ENCODE measurements at regions not wholly inside any gene's neighbourhood (a gene's known extent, or its start where the extent isn't known, plus 50 kb on each side); places are given as distances from the start of the nearest gene placed in this dataset.

GRCh38 chr7:119694506-119694905, 578.5 kb upstream of the KCND2 start:
- no peak overlapping the region for H3K4me3 Mint-ChIP-seq
- H3K27ac Mint-ChIP-seq = no peak overlapping the region
- intact Hi-C loops (cut with micrococcal nuclease) = no loop called here
- no peak for ATAC-seq (ENCODE audit: low read depth)
- ChIA-PET CTCF (no interaction called here), POLR2A (no interaction called here)
- H3K9me3 Mint-ChIP-seq = peaks cover 7% of the 10 kb centered on the region
- no peaks in the 10 kb centered on the region for H3K4me1 Mint-ChIP-seq
- DNase-seq = no peak
- H3K27me3 Mint-ChIP-seq = no peaks in the 10 kb centered on the region
- H3K36me3 Mint-ChIP-seq (ENCODE audit: low read depth) = no peaks in the 10 kb centered on the region
- TF ChIP-seq CTCF (IDR thresholded peaks at IDR 0.05) = no peak

- Mint-ChIP-seq H3K27ac (no peak overlapping the region), H3K36me3 (ENCODE audit: low read depth) (no peaks in the 10 kb centered on the region), H3K9me3 (peaks cover 7% of the 10 kb centered on the region), H3K4me1 (no peaks in the 10 kb centered on the region), H3K27me3 (no peaks in the 10 kb centered on the region), H3K4me3 (no peak overlapping the region)
- no peak for DNase-seq
- no peak for ATAC-seq (ENCODE audit: low read depth)
- intact Hi-C loops (cut with micrococcal nuclease) = no loop called here
- TF ChIP-seq CTCF (IDR thresholded peaks at IDR 0.05) = no peak
- CTCF ChIA-PET = no interaction called here
- POLR2A ChIA-PET = no interaction called here
These were observed 576.6 kb upstream of the KCND2 start for GRCh38 chr7:119696336-119696735.

GRCh38 chr7:119703895-119704294, 569.1 kb upstream of the KCND2 start:
- Mint-ChIP-seq H3K4me1 (no peaks in the 10 kb centered on the region), H3K27ac (no peak overlapping the region), H3K9me3 (peaks cover 2% of the 10 kb centered on the region), H3K36me3 (ENCODE audit: low read depth) (no peaks in the 10 kb centered on the region), H3K4me3 (no peak overlapping the region), H3K27me3 (no peaks in the 10 kb centered on the region)
- ATAC-seq (ENCODE audit: low read depth) (no peak), DNase-seq (no peak)
- POLR2A ChIA-PET = no interaction called here
- no peak for TF ChIP-seq CTCF (IDR thresholded peaks at IDR 0.05)
- intact Hi-C loops (cut with micrococcal nuclease) = no loop called here
- CTCF ChIA-PET = no interaction called here

GRCh38 chr7:119706608-119707007, 566.4 kb upstream of the KCND2 start:
- ATAC-seq (ENCODE audit: low read depth) = no peak

GRCh38 chr7:119708891-119709290, 564.1 kb upstream of the KCND2 start:
- intact Hi-C loops (cut with micrococcal nuclease) = no loop called here
- ATAC-seq (ENCODE audit: low read depth) = no peak
- no peak for TF ChIP-seq CTCF (IDR thresholded peaks at IDR 0.05)

More at GRCh38 chr7:119706608-119707007, 566.4 kb upstream of the KCND2 start:
- intact Hi-C loops (cut with micrococcal nuclease) = no loop called here
- ChIA-PET POLR2A (no interaction called here), CTCF (no interaction called here)
- no peak for DNase-seq
- Mint-ChIP-seq H3K27me3 (no peaks in the 10 kb centered on the region), H3K9me3 (peaks cover 2% of the 10 kb centered on the region), H3K4me3 (no peak overlapping the region), H3K27ac (no peak overlapping the region), H3K4me1 (no peaks in the 10 kb centered on the region), H3K36me3 (ENCODE audit: low read depth) (no peaks in the 10 kb centered on the region)
- no peak for TF ChIP-seq CTCF (IDR thresholded peaks at IDR 0.05)

More at GRCh38 chr7:119708891-119709290, 564.1 kb upstream of the KCND2 start:
- H3K36me3 Mint-ChIP-seq (ENCODE audit: low read depth) = no peaks in the 10 kb centered on the region
- no peak overlapping the region for H3K4me3 Mint-ChIP-seq
- ChIA-PET CTCF (no interaction called here), POLR2A (no interaction called here)
- H3K27me3 Mint-ChIP-seq = no peaks in the 10 kb centered on the region
- H3K4me1 Mint-ChIP-seq = no peaks in the 10 kb centered on the region
- H3K9me3 Mint-ChIP-seq = peaks cover 2% of the 10 kb centered on the region
- no peak for DNase-seq
- no peak overlapping the region for H3K27ac Mint-ChIP-seq
